Heart right ventricle (tissue), 16 donors: ENCODE measurements at regions not wholly inside any gene's neighbourhood (a gene's known extent, or its start where the extent isn't known, plus 50 kb on each side); places are given as distances from the start of the nearest gene placed in this dataset.

ENCODE experiments used
- ATAC-seq, 8 donors: fragments of 200-7000 bp; cut with Tn5 transposase; one replicate each; pipeline ENCODE4 v1.9.1; 2020; ENCODE audit warnings: mild to moderate bottlenecking in 8 of 8, moderate library complexity in 8 of 8, moderate number of reproducible peaks in 1 of 8
- DNase-seq, 2 donors: peaks; one replicate each; pipeline ENCODE4 v3.0.0-alpha.2; 2020
- H3K27ac ChIP-seq, 10 donors: fragments of 200-600 bp; sonication (generic) in 2 of 10; one replicate each; pipeline versions ENCODE4 v1.5.0 to v1.8.0; 2020 to 2022; ENCODE audit warnings: mild to moderate bottlenecking in 3 of 10
- H3K27me3 ChIP-seq, 7 donors: fragments of 200-600 bp; one replicate each; pipeline ENCODE4 v1.8.0; 2021 to 2022; ENCODE audit warnings: mild to moderate bottlenecking in 2 of 7
- H3K36me3 ChIP-seq, 9 donors: fragments of 200-600 bp; sonication (generic) in 1 of 9; one replicate each; pipeline versions ENCODE4 v1.5.0 to v1.8.0; 2020 to 2022; ENCODE audit warnings: mild to moderate bottlenecking in 2 of 9
- H3K4me1 ChIP-seq, 9 donors: fragments of 200-600 bp; sonication (generic) in 1 of 9; one replicate each; pipeline versions ENCODE4 v1.5.0 to v1.8.0; 2020 to 2022; ENCODE audit warnings: mild to moderate bottlenecking in 4 of 9
- H3K4me3 ChIP-seq, 10 donors: fragments of 200-600 bp; sonication (generic) in 2 of 10; one replicate each; pipeline versions ENCODE4 v1.5.0 to v1.8.0; 2020 to 2022; ENCODE audit warnings: mild to moderate bottlenecking in 7 of 10, moderate library complexity in 2 of 10
- H3K9me3 ChIP-seq, 11 donors: fragments of 200-600 bp in 10 of 11; sonication (generic) in 2 of 11; one replicate each; pipeline versions ENCODE4 v1.5.0 to v1.8.0; 2013 to 2022; ENCODE audit warnings: mild to moderate bottlenecking in 2 of 11, control low read depth in 1 of 11, moderate library complexity in 1 of 11
- WGBS, 2 donors: extraction: QIAGEN DNeasy Blood & Tissue Kit; methylation state at CpG; one replicate each; pipeline ENCODE4 v1.1.7; 2013; ENCODE audit warnings: inconsistent platforms in 1 of 2; 5-methylcytosine and 5-hydroxymethylcytosine counted together
- intact Hi-C, 10 donors: fragments of 100-400 bp; cut with DNase I; formaldehyde crosslinking; loops; one replicate each; pipeline versions ENCODE4 v1.11.1 to v1.14.2; 2022
- TF ChIP-seq, protein P1 (sequence below), 9 donors: fragments of 200-600 bp; sonication (generic) in 2 of 9; IDR thresholded peaks; one replicate each; pipeline versions ENCODE4 v1.5.0 to v1.8.0; 2021 to 2022; ENCODE audit warnings: antibody characterized with exemption in 9 of 9, mild to moderate bottlenecking in 5 of 9, moderate library complexity in 1 of 9
- donor health status: Arrhythmogenic right ventricular cardiomyopathy.
- donor health status: ischemic (EF 13 %, LVEDD 7.1; RV severe dilation, severe dysfunction).
- donor health status: healthy with polysubstance abuse.
- donor health status: DM: no; HTN: yes; CAD: no.
- donor health status: DM: no; HTN: no; CAD: no.
- donor health status: ischemic (EF 25% LVEDD 6.9; RV normal size, moderate dysfunction).
- donor health status: ischemic (EF 25% LVEDD 5.7; RV mildly dilated, moderate dysfunction).
- donor health status: healthy.
- donor health status: DM: yes; HTN: yes; CAD: no.
- donor health status: Ischemic cardiomyopathy.
- donor health status: ischemic (EF 35%, LVEDD 5.7; RV mildly dilated, moderate dysfunction).
- donor health status: nonischemic (EF 11% LVEDD 7.7; RV severe dilation, severe dysfunction).
- donor health status: DM: yes; HTN: yes; CAD: no.
- donor health status: PGD.
- donor health status: ischemic (EF 29% LVEDD 5.4; RV normal size, mild dysfunction).
- donor health status: nonischemic (EF 23%, LVEDD 6.1; RV moderate dilation, normal function).

DNA sequence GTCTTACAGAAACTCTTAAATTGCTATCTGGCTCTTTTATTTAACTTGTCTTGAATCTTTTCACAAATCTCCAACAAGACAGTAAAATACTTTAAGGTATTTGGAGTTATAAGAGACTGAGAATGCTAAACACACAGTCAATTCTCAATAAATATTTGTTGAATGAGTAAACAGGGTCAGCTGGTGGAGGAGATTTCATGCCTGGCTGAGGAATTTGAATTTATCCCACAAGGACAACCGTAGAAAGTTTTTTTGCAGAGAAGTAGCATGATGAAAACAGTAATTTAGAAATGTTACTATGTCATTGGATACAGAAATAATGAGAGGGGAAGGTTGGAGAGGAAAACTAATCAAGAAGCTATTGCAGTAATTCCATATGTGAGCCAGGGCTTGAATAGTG lies 1223.7 kb downstream of the PCDH17 start:
- 66 to 67% methylated on average over 1 of the region's 1 CpG for WGBS, 2 donors
- no peak overlapping the region for H3K27ac ChIP-seq
- no peak for DNase-seq
- intact Hi-C loops = no loop called here
- H3K4me3 ChIP-seq = no peak overlapping the region
- no peak for ATAC-seq
- H3K9me3 ChIP-seq = peaks cover 0 to 8% (median 0%) of the 10 kb centered on the region in 11 donors
- H3K36me3 ChIP-seq = no peaks in the 10 kb centered on the region
- H3K4me1 ChIP-seq = no peaks in the 10 kb centered on the region
- TF ChIP-seq, protein P1, sequence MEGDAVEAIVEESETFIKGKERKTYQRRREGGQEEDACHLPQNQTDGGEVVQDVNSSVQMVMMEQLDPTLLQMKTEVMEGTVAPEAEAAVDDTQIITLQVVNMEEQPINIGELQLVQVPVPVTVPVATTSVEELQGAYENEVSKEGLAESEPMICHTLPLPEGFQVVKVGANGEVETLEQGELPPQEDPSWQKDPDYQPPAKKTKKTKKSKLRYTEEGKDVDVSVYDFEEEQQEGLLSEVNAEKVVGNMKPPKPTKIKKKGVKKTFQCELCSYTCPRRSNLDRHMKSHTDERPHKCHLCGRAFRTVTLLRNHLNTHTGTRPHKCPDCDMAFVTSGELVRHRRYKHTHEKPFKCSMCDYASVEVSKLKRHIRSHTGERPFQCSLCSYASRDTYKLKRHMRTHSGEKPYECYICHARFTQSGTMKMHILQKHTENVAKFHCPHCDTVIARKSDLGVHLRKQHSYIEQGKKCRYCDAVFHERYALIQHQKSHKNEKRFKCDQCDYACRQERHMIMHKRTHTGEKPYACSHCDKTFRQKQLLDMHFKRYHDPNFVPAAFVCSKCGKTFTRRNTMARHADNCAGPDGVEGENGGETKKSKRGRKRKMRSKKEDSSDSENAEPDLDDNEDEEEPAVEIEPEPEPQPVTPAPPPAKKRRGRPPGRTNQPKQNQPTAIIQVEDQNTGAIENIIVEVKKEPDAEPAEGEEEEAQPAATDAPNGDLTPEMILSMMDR (IDR thresholded peaks at IDR 0.05) = no peak
- no peaks in the 10 kb centered on the region for H3K27me3 ChIP-seq

DNA sequence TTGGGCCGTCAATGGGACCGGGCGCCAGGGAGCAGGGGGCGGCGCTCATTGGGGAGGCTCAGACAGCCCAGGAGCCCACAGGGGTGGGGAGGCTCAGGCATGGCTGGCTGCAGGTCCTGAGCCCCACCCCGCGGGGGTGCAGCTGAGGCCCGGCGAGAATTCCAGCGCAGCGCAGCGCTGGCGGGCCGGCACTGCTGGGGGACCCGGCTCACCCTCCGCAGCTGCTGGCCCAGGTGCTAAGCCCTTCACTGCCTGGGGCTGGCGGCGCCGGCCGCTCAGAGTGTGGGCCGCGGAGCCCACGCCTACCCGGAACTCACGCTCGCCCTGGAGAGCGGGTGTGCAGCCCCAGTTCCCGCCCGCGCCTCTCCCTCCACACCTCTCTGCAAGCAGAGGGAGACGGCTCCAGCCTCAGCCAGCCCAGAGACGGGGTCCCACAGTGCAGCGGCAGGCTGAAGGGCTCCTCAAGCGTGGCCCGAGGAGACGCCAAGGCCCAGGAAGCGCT lies 1227.4 kb downstream of the PCDH17 start:
- DNase-seq (no peak), ATAC-seq (peak in 1 of 8 donors; percentile 50)
- no peaks in the 10 kb centered on the region for H3K27me3 ChIP-seq
- WGBS, 2 donors = 97 to 98% methylated on average over 37 of the region's 37 CpGs
- no peak overlapping the region for H3K4me3 ChIP-seq
- peaks cover 0 to 8% (median 0%) of the 10 kb centered on the region in 11 donors for H3K9me3 ChIP-seq
- intact Hi-C loops = no loop called here
- no peaks in the 10 kb centered on the region for H3K4me1 ChIP-seq
- H3K36me3 ChIP-seq = no peaks in the 10 kb centered on the region
- TF ChIP-seq, protein P1 (IDR thresholded peaks at IDR 0.05) = no peak
- no peak overlapping the region for H3K27ac ChIP-seq

DNA sequence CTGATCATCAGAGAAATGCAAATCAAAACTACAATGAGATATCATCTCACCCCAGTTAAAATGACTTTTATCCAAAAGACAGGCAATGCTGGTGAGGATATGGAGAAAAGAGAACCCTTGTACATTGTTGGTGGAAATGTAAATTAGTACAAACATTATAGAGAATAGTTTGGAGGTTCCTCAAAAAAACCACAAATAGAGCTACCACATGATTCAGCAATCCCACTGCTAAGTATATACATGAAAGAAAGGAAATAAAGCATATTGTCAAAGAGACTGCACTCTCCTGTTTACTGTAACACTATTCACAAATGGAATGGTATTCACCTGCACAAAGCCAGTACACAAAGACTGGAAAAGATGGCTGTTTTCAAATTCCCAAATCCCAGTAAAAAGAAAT lies 1233.7 kb downstream of the PCDH17 start:
- Histone ChIP-seq H3K4me1 (no peaks in the 10 kb centered on the region), H3K9me3 (no peaks in the 10 kb centered on the region), H3K27me3 (no peaks in the 10 kb centered on the region), H3K27ac (no peak overlapping the region), H3K36me3 (no peaks in the 10 kb centered on the region), H3K4me3 (no peak overlapping the region)
- TF ChIP-seq, protein P1 (IDR thresholded peaks at IDR 0.05) = no peak
- no peak for DNase-seq
- intact Hi-C loops = no loop called here
- ATAC-seq = no peak

DNA sequence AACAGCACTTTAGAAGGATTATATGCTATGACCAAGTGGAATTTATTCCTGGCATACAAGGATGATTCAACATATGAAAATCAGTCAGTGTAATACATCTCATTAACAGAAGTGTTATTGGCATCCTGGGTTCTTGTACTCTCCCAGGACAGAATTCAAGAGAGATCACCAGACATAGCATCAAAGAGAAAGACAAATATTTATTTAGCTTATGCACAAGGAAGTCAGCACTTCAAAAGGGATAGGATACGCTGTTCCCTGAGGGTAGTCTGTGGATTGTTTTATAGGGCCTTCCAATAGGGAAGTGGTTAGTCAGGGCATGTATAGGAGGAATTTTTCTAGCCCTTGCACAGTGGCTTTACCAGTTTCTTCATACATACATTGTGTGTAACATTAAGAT lies 1238.0 kb downstream of the PCDH17 start:
- no peak for DNase-seq
- no peak for ATAC-seq
- WGBS, 2 donors = 94 to 98% methylated on average over 1 of the region's 1 CpG
- H3K4me3 ChIP-seq = no peak overlapping the region
- intact Hi-C loops = no loop called here
- H3K4me1 ChIP-seq = no peaks in the 10 kb centered on the region
- H3K27ac ChIP-seq = no peak overlapping the region
- no peaks in the 10 kb centered on the region for H3K9me3 ChIP-seq
- no peaks in the 10 kb centered on the region for H3K27me3 ChIP-seq
- TF ChIP-seq, protein P1 (IDR thresholded peaks at IDR 0.05) = no peak
- no peaks in the 10 kb centered on the region for H3K36me3 ChIP-seq
